Stimulated activated CD4-positive, alpha-beta T cell treated with anti-CD3 and anti-CD28 coated beads, Interleukin-4, amount 100 ng/mL, for 1 hour (primary cell): ENCODE measurements at regions not wholly inside any gene's neighbourhood (a gene's known extent, or its start where the extent isn't known, plus 50 kb on each side); places are given as distances from the start of the nearest gene placed in this dataset.

ENCODE experiments used
- DNase-seq: peaks from one replicate; pipeline ENCODE4 v3.0.0-alpha.2; 2020

- DNase-seq, result no peak
Observed at GRCh38 chr13:22198001-22198400, 527.1 kb downstream of the FGF9 start.

DNA sequence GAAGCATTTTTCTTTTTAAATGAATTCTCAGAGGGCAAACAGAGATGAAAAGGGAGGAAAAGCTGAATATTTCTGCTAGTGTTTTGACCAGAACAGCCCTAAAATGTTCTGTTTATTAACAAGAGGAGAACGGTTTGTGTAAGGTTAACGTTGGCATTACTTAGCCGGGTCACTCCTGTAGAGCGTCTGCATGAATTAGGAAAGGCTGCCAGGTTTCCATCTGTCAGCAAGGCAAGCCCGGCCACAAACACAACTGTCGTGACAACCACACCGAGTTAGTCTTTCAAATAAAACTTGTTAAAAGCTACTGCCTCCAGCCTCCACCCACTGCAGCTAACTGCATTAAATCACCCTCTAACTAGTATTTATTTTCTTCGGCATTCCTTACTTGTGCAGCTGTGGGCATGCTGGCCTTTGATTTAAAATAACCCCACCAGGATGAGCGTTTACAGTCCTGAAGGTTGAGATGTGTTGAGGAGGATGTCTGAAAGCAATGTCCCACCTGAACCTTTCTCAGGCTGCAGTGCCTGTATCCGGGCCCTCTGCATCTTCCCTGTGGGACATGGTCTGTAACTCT lies 527.9 kb downstream of the FGF9 start:
- no peak for DNase-seq

GRCh38 chr13:22200440-22200839 lies 529.6 kb downstream of the FGF9 start:
- DNase-seq, result no peak

GRCh38 chr13:22201375-22201925 lies 530.6 kb downstream of the FGF9 start:
- DNase-seq, result no peak

DNA sequence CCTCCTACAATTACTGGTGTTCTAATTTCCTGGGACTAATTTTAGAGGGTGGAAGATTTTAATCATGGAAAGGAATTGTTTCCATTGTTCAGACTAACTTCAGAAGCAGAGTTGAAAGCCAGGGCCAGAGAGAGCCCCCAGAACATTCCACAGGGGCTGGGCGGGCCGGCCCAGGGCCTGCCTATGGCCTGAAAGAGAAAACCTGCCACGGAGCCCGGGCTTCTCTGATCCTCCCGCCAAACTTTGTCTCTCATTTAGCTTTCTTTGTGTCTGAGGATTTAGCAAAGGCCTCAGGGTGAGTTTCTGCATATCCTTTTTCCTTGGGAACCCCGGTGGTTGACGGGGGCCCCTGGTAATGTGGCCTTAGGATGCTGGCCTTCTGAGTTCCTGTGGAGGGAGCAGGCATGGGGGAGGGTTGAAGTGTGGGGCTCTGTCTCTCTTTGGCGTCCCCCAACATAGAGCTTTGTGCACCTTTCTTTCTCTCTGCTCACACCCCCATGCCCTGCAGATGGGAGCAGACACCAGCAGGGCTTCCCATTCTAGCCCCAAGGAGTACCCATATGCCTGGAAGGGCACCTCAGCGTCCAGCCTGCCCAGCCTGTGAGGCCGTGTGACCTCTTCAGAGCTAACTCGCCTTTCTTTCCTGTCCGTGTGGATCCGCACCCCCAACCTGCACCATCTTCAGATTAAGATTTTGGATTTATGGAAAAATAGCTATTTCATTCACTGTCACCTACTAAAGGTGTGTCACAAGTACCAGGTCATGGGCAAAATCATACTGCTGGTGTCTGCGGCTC lies 539.5 kb downstream of the FGF9 start:
- DNase-seq, result no peak

DNA sequence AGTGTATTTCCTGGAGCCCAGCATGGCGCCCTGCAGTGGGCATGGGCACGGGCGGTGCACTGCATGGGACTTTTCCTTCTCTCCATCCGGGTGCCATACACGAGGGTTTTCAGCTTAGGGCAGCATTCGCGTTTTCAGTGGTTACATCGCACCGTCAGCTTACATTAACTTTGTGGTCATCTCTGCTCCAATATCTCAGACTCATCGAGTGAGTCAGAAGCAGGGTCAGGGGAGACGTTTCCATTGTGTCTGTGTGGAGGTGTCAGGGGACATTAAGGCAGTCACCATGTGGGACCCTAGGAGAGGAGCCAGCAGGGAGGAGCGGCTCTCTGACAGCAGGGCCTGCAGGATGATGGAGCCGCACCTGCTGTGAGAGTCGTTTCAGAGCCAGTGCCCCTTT lies 541.0 kb downstream of the FGF9 start:
- no peak for DNase-seq

GRCh38 chr13:22212576-22212975 lies 541.7 kb downstream of the FGF9 start:
- no peak for DNase-seq

GRCh38 chr13:22214184-22214583 lies 543.3 kb downstream of the FGF9 start:
- no peak for DNase-seq

DNA sequence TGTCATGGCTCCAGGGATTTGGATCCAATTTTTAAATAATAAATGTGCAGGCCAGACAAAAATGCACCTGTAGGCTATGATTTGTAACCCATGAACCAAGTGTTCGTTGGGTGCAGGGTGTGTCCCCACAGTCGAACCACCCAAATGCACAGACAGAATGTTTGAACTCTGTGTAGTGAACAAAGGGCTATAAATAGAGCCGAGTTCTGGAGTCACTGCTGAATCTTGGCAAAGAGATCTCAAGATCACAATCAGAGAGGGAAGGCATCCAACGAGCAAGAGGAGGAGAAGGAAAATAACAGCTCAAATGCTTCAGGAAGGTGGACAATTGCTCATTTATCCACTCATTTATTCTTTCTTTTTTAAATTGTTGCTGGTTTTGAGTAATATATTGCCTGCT lies 547.9 kb downstream of the FGF9 start:
- no peak for DNase-seq

DNA sequence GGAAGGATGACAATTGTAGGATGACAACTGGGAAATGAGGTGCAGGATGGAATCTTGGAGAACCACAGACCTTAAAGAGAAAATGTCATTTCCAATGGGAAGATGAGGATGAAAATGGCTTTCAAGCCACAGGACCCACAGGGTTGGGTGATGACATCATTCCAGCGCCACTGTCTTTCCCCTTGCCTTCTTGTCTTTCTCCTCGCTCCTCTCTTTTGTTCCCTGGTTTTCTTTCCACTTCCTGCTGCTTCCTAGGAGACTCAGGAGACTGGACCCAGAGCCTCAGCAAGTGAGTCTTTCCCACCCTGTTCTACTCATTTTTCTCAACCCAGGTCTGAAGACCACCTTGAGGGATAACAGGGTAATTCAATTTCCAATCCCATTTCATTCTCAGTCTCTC lies 548.8 kb downstream of the FGF9 start:
- no peak for DNase-seq

DNA sequence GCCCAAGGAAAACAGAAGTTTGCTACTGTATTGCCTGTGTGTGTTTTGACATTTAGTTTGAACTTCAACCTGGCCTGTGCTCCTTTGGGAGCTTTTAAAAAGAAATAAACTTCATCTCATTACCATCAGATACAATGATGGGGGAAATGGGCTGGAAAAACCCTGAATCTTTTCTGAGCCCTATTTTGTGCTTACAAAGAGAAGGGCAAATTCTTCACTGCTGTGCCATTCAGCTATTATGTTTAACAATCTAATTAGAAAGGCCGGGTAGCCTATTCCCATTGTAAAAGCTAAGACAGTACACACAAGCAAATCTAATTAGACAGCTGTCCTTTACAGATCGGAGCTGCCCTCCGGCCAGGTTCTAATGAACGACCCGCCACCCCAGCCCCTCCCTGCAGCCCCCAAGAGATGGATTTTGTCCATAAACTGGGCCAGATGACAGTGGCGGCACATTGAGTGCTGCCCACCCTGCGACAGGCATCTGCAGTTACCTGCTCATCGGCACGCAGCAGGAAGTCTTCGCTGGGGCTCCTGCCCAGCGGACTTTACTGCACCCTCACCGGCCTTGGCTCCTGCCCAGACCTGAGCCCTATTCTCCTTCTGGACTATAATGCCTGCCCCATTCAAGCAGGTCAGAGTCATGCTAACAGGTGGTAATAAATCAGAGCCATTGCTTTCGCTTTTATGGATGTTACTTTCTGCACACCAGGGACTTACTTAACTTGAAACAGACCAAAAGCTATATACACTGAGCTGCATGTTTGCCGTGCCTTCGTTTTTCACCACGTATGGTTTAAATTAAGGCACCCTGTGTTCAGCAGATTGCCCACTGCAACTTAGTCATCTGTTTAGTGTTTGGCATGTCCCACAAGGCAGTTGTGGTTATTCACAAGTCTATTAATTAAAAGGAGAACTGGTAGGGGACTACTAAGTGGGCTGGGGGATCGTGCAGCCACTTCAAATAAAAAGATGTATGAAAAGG lies 549.6 kb downstream of the FGF9 start:
- DNase-seq, result no peak

- no peak for DNase-seq
Observed at GRCh38 chr13:22223411-22223810, 552.5 kb downstream of the FGF9 start.

DNA sequence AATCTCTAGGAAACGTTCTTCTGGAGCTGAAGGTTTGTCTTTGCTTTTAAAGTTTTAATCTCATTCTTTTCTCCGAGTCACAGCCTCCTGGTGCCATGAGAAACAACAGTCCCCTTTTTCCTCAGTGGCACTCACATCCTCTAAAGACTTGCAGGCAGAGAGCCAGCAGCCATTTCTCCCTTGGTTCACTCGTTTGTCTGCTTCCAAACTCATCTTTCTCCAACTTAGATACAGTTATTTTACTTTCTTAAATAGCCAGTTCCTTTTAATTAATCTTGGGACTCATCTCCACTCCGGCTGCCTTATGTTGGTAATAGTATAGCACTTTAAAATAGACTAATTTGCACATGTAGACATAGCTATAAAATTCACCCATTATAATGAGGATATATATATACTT lies 555.2 kb downstream of the FGF9 start:
- no peak for DNase-seq

DNA sequence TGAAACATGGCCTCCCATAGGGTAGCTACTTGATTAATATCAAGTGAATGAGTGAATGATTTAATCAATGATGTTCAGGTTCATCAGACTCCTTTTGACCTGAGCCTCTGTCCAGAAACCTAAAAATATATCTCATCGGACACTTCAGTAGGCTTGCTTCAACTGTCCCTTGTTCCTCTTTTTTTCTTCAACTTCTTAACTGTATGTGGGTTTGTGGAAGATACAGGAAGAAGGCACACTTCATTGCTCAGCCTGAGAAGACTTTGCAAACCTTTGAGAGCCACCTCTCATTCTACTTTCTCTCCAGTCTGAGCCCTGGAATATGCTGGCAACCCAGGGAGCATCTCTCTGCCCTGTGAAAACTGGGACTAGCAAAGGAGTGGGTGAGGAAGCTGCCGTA lies 557.0 kb downstream of the FGF9 start:
- DNase-seq, result no peak

DNA sequence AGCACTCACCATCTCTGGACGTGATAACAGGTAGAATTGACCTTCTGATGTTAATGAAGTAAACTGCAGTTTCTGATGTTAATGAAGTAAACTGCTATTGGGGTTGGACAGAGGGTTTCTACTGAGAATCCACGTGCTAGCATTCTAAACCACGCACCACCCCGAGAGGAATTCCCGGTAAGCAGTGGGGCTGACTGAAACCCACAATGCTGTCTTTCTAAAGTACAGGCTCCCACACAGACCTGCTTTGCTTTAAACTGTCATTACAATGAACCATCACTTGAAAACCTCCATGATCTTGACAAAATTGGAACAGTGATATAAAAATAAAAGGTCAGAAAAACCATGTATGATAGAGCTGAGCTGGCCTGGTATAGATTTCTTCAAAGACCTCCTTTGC lies 559.0 kb downstream of the FGF9 start:
- DNase-seq, result no peak

GRCh38 chr13:22232186-22232585 lies 561.3 kb downstream of the FGF9 start:
- DNase-seq, result no peak

DNA sequence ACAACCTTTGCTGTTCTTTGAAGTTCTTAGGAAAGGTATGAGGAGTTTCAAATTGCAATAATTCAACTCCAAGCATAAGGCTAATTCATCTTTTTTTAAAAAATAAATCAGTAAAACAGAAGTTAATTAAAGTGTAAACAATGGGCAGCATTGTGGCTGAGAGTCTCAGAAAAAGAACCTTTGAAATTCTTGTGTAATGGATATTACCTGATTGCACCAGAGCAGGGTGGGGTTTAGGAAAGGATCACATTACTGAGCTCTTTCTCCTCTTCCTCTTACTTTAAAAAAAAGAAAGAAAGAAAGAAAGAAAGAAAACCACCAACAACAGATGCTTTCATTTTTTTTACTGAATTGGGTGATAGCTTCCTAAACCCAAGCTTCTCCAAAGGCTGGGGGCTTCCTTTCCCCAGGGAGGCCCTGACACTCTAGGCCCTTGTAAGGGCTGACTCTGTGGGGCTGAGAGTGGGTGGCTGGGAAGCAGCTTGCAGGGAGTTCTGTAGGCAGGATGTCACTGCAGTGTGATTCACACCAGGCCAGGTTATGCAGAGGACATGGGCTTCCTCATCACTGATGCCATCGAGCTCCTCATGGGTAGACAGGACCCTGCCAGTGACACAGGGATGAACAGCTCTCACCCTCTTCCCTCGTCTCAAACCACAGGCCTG lies 564.5 kb downstream of the FGF9 start:
- DNase-seq, result peak; percentile 5

DNA sequence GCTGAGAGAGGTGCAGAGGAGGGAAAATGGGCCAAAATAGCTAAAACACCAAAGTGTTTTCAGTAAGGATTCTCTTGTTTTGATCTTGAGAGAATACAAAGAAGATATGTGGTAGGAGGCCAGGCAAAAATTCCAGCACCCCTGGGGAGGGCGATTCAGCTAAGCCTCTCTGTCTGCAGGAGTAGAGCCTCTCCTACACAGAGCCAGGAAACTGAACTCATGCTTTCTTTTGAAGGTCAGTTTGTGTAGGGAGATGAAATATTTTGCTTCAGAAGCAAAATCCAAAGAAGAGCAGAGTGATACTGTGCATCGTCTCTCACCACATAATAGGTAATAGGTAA lies 565.0 kb downstream of the FGF9 start:
- no peak for DNase-seq

DNA sequence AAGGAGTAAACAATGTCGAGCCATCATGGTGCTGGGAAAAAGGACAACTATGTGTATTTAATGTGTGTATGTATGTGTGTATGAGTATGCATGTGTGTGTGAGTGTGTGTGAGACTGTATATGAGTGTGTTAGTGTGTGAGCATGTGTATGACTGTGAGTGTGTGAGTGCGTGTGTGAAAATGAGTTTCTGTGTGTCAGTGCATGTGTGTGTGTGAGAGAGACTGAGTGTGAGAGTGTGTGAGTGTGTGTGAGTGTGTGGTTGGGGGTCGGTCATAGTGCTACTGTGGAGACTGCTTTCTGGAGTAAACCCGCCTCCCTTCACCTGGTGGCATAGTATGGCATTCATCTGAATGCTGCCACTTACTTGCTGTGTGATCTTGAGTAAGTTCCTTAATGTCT lies 567.4 kb downstream of the FGF9 start:
- DNase-seq, result no peak

- no peak for DNase-seq
Observed at GRCh38 chr13:22240716-22241115, 569.8 kb downstream of the FGF9 start.

DNA sequence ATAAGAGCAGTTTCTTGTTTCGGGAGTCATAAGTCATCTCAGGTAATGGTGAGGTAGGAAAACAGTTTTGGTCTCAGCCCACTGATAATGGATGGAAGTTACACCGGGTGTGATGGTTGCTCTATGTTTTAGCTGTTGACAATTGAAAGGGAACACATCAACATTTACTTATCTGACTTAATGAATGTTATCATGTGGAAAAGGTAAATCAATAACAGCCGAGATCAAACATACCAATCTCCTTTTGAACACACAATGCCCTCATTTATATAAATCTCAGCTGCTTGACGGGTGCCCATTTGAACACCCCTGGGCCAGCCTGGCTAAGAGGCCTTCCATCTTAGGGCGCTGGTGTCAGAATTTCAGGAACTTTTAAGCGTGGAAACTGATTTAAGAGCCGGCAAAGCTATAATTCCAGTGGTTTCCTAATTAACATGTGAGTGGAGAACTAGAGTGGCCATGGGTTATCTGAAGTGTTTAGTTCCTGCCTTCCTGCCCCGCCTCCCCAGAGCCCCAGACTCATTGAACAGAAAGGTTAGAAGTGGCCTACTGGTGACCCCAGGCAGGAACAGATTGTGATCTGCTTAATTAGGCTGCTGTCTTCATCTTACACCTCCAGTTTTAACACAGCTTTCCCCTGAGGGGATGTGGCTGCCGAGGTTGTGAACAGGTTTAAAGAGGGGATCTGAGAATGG lies 572.7 kb downstream of the FGF9 start:
- no peak for DNase-seq

GRCh38 chr13:22252281-22252830 lies 581.5 kb downstream of the FGF9 start:
- DNase-seq, result no peak
